Liver (tissue), 8 donors: ENCODE measurements at regions not wholly inside any gene's neighbourhood (a gene's known extent, or its start where the extent isn't known, plus 50 kb on each side); places are given as distances from the start of the nearest gene placed in this dataset.

Experiments
- DNase-seq: peaks from one replicate; pipeline ENCODE4 v3.0.0-alpha.2; 2017; ENCODE audit warnings: low spot score
- H3K27ac ChIP-seq, 2 donors: one replicate each; pipeline ENCODE4 v1.7.0; 2013; ENCODE audit warnings: inconsistent platforms in 2 of 2, low read length in 2 of 2, control low read depth in 1 of 2, low read depth in 1 of 2, mild to moderate bottlenecking in 1 of 2
- H3K27me3 ChIP-seq, 4 donors: one replicate each; pipeline versions ENCODE4 v1.6.1 to v1.7.0; 2013; ENCODE audit warnings: low read length in 3 of 4, inconsistent platforms in 1 of 4, mild to moderate bottlenecking in 1 of 4, moderate library complexity in 1 of 4; ENCODE audit not compliant: control insufficient read depth in 4 of 4, insufficient read depth in 4 of 4
- H3K36me3 ChIP-seq, 4 donors: one replicate each; pipeline versions ENCODE4 v1.6.1 to v1.7.0; 2013; ENCODE audit warnings: low read length in 3 of 4, mild to moderate bottlenecking in 3 of 4, low read depth in 1 of 4, moderate library complexity in 1 of 4; ENCODE audit not compliant: control insufficient read depth in 4 of 4, insufficient read depth in 3 of 4
- H3K4me1 ChIP-seq, 4 donors: one replicate each; pipeline versions ENCODE4 v1.6.1 to v1.7.0; 2013; ENCODE audit warnings: low read length in 3 of 4, mild to moderate bottlenecking in 3 of 4, moderate library complexity in 1 of 4; ENCODE audit not compliant: control insufficient read depth in 4 of 4, insufficient read depth in 4 of 4
- H3K4me3 ChIP-seq, 3 donors: one replicate each; pipeline versions ENCODE4 v1.6.1 to v1.7.0; 2013; ENCODE audit warnings: low read length in 3 of 3, control low read depth in 1 of 3, low read depth in 1 of 3, mild to moderate bottlenecking in 1 of 3
- H3K9ac ChIP-seq, 2 donors: one replicate each; pipeline ENCODE4 v1.7.0; 2013; ENCODE audit warnings: low read length in 2 of 2, mild to moderate bottlenecking in 2 of 2, moderate library complexity in 2 of 2, control low read depth in 1 of 2, low read depth in 1 of 2
- H3K9me3 ChIP-seq, 4 donors: one replicate each; pipeline versions ENCODE4 v1.6.1 to v1.7.0; 2013; ENCODE audit warnings: low read length in 3 of 4; ENCODE audit not compliant: control insufficient read depth in 4 of 4
- EGR1 ChIP-seq, 2 donors: IDR thresholded peaks; 2 replicates each; pipeline ENCODE4 v1.6.1; 2016 to 2018; ENCODE audit warnings: antibody characterized with exemption in 2 of 2, low read depth in 2 of 2
- FOXA1 ChIP-seq: IDR thresholded peaks from 2 replicates; pipeline ENCODE4 v1.6.1; 2016; ENCODE audit warnings: antibody characterized with exemption
- FOXA2 ChIP-seq: IDR thresholded peaks from 2 replicates; pipeline ENCODE4 v1.6.1; 2016; ENCODE audit warnings: antibody characterized with exemption
- GABPA ChIP-seq, 2 donors: IDR thresholded peaks in 1 of 2; conservative IDR thresholded peaks in 1 of 2; 2 replicates each; pipeline ENCODE4 v1.6.1; 2016; ENCODE audit warnings: antibody characterized with exemption in 2 of 2, mild to moderate bottlenecking in 1 of 2, moderate library complexity in 1 of 2
- HNF4A ChIP-seq, 2 donors: conservative IDR thresholded peaks; 2 replicates each; pipeline ENCODE4 v1.6.1; 2016; ENCODE audit warnings: antibody characterized with exemption in 2 of 2, mild to moderate bottlenecking in 2 of 2
- HNF4G ChIP-seq: IDR thresholded peaks from 2 replicates; pipeline ENCODE4 v1.6.1; 2016; ENCODE audit warnings: antibody characterized with exemption
- JUND ChIP-seq, 2 donors: IDR thresholded peaks; 2 replicates each; pipeline ENCODE4 v1.6.1; 2016; ENCODE audit warnings: antibody characterized with exemption in 2 of 2
- NR2F2 ChIP-seq: IDR thresholded peaks from 2 replicates; pipeline ENCODE4 v1.6.1; 2016; ENCODE audit warnings: antibody characterized with exemption
- RAD21 ChIP-seq, 2 donors: IDR thresholded peaks; 2 replicates each; pipeline ENCODE4 v1.6.1; 2016; ENCODE audit warnings: antibody characterized with exemption in 2 of 2, mild to moderate bottlenecking in 2 of 2
- RXRA ChIP-seq, 2 donors: IDR thresholded peaks; 2 replicates each; pipeline ENCODE4 v1.6.1; 2017 to 2018; ENCODE audit warnings: antibody characterized with exemption in 2 of 2, mild to moderate bottlenecking in 1 of 2
- SP1 ChIP-seq: IDR thresholded peaks from 2 replicates; pipeline ENCODE4 v1.6.1; 2018; ENCODE audit warnings: antibody characterized with exemption, mild to moderate bottlenecking
- TAF1 ChIP-seq: conservative IDR thresholded peaks from 2 replicates; pipeline ENCODE4 v1.6.1; 2016; ENCODE audit warnings: antibody characterized with exemption, mild to moderate bottlenecking
- YY1 ChIP-seq: IDR thresholded peaks from 2 replicates; pipeline ENCODE4 v1.6.1; 2016; ENCODE audit warnings: antibody characterized with exemption, mild to moderate bottlenecking
- WGBS: extraction: QIAGEN DNeasy Blood & Tissue Kit; methylation state at CpG from one replicate; pipeline ENCODE4 v1.1.7; 2013; 5-methylcytosine and 5-hydroxymethylcytosine counted together
- TF ChIP-seq, protein P1 (sequence below): IDR thresholded peaks from 2 replicates; pipeline ENCODE4 v1.6.1; 2016; ENCODE audit warnings: antibody characterized with exemption
- TF ChIP-seq, protein P2 (sequence below): IDR thresholded peaks from 2 replicates; pipeline ENCODE4 v1.6.1; 2016; ENCODE audit warnings: antibody characterized with exemption
- TF ChIP-seq, protein P3 (sequence below): fragments of 150-350 bp; IDR thresholded peaks from 2 replicates; pipeline ENCODE4 v1.5.1; 2017; ENCODE audit warnings: improper control_type of control experiment, low read depth, low read length; ENCODE audit not compliant: missing input control
- TF ChIP-seq, protein P4 (sequence below): IDR thresholded peaks from 2 replicates; pipeline ENCODE4 v1.6.1; 2016; ENCODE audit warnings: antibody characterized with exemption, mild to moderate bottlenecking
- TF ChIP-seq, protein P5 (sequence below): IDR thresholded peaks from 2 replicates; pipeline ENCODE4 v1.6.1; 2016; ENCODE audit warnings: antibody characterized with exemption
- donor health status: healthy.
- donor health status: healthy.
- donor health status: healthy.
- donor health status: healthy.
- donor health status: healthy.

DNA sequence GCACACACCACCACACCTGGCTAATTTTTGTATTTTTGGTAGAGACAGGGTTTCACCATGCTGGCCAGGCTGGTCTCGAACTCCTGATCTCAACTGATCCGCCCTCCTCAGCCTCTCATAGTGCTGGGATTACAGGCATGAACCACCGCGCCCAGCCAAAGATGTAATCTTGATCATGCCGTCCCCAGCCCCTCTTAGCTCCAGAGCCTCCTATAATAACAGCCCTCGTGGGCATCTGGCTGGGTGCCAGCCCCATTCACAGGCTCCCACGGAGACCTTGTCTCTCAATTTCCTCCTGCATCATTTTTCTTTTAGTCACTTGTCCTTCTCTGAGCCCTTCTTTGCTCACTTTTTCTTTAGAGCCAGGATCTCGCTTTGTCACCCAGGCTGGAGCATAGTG is 94.2 kb downstream of the KATNIP start:
- WGBS = 92% methylated on average over 8 of the region's 8 CpGs

DNA sequence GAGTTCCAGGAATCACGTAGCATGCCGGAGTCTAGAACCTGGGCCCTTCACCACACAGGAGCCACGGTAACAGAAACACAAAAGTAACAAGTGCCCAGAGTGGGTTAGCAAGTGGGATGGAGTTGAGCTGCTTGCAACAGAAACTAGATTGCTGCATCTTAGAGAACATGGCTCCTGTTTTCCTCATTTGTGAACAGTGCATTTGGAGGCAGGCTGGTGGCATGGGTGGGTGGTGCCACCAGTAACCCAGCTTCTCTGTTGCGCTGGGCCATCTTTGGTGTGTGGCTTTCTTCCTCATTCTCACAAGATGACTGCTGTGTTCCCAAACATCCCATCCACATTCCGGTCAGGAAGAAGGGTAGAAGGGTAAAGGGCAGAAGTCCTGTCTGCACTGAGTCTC is 95.5 kb downstream of the KATNIP start:
- Histone ChIP-seq H3K36me3 (peaks cover 0 to 2% (median 0%) of the 10 kb centered on the region in 4 donors), H3K27me3 (no peaks in the 10 kb centered on the region), H3K4me3 (no peak overlapping the region), H3K9me3 (no peaks in the 10 kb centered on the region), H3K4me1 (no peaks in the 10 kb centered on the region), H3K9ac (no peak overlapping the region), H3K27ac (no peak overlapping the region)
- no peak for DNase-seq
- WGBS = 97% methylated on average over 5 of the region's 5 CpGs
- TF ChIP-seq HNF4A (conservative IDR thresholded peaks at IDR 0.05) (no peak), JUND (IDR thresholded peaks at IDR 0.05) (no peak), RXRA (IDR thresholded peaks at IDR 0.05) (no peak), NR2F2 (no peak), FOXA1 (no peak), RAD21 (IDR thresholded peaks at IDR 0.05) (no peak), TAF1 (no peak), YY1 (no peak), SP1 (no peak), EGR1 (IDR thresholded peaks at IDR 0.05; ENCODE audit: low read depth in 2 of 2) (no peak), GABPA (IDR thresholded peaks at IDR 0.05 in 1 of 2, conservative IDR thresholded peaks at IDR 0.05 in 1 of 2) (no peak), FOXA2 (no peak), HNF4G (no peak)
- TF ChIP-seq, protein P1, sequence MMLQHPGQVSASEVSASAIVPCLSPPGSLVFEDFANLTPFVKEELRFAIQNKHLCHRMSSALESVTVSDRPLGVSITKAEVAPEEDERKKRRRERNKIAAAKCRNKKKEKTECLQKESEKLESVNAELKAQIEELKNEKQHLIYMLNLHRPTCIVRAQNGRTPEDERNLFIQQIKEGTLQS = no peak
- TF ChIP-seq, protein P2, sequence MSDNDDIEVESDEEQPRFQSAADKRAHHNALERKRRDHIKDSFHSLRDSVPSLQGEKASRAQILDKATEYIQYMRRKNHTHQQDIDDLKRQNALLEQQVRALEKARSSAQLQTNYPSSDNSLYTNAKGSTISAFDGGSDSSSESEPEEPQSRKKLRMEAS = no peak
- TF ChIP-seq, protein P3, sequence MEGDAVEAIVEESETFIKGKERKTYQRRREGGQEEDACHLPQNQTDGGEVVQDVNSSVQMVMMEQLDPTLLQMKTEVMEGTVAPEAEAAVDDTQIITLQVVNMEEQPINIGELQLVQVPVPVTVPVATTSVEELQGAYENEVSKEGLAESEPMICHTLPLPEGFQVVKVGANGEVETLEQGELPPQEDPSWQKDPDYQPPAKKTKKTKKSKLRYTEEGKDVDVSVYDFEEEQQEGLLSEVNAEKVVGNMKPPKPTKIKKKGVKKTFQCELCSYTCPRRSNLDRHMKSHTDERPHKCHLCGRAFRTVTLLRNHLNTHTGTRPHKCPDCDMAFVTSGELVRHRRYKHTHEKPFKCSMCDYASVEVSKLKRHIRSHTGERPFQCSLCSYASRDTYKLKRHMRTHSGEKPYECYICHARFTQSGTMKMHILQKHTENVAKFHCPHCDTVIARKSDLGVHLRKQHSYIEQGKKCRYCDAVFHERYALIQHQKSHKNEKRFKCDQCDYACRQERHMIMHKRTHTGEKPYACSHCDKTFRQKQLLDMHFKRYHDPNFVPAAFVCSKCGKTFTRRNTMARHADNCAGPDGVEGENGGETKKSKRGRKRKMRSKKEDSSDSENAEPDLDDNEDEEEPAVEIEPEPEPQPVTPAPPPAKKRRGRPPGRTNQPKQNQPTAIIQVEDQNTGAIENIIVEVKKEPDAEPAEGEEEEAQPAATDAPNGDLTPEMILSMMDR = no peak
- TF ChIP-seq, protein P4, sequence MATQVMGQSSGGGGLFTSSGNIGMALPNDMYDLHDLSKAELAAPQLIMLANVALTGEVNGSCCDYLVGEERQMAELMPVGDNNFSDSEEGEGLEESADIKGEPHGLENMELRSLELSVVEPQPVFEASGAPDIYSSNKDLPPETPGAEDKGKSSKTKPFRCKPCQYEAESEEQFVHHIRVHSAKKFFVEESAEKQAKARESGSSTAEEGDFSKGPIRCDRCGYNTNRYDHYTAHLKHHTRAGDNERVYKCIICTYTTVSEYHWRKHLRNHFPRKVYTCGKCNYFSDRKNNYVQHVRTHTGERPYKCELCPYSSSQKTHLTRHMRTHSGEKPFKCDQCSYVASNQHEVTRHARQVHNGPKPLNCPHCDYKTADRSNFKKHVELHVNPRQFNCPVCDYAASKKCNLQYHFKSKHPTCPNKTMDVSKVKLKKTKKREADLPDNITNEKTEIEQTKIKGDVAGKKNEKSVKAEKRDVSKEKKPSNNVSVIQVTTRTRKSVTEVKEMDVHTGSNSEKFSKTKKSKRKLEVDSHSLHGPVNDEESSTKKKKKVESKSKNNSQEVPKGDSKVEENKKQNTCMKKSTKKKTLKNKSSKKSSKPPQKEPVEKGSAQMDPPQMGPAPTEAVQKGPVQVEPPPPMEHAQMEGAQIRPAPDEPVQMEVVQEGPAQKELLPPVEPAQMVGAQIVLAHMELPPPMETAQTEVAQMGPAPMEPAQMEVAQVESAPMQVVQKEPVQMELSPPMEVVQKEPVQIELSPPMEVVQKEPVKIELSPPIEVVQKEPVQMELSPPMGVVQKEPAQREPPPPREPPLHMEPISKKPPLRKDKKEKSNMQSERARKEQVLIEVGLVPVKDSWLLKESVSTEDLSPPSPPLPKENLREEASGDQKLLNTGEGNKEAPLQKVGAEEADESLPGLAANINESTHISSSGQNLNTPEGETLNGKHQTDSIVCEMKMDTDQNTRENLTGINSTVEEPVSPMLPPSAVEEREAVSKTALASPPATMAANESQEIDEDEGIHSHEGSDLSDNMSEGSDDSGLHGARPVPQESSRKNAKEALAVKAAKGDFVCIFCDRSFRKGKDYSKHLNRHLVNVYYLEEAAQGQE = no peak
- TF ChIP-seq, protein P5, sequence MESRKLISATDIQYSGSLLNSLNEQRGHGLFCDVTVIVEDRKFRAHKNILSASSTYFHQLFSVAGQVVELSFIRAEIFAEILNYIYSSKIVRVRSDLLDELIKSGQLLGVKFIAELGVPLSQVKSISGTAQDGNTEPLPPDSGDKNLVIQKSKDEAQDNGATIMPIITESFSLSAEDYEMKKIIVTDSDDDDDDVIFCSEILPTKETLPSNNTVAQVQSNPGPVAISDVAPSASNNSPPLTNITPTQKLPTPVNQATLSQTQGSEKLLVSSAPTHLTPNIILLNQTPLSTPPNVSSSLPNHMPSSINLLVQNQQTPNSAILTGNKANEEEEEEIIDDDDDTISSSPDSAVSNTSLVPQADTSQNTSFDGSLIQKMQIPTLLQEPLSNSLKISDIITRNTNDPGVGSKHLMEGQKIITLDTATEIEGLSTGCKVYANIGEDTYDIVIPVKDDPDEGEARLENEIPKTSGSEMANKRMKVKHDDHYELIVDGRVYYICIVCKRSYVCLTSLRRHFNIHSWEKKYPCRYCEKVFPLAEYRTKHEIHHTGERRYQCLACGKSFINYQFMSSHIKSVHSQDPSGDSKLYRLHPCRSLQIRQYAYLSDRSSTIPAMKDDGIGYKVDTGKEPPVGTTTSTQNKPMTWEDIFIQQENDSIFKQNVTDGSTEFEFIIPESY = no peak

More for the DNA sequence above, 94.2 kb downstream of the KATNIP start:
- Histone ChIP-seq H3K9me3 (no peaks in the 10 kb centered on the region), H3K36me3 (peaks cover 0 to 2% (median 0%) of the 10 kb centered on the region in 4 donors), H3K4me3 (no peak overlapping the region), H3K27ac (no peak overlapping the region), H3K9ac (no peak overlapping the region), H3K4me1 (no peaks in the 10 kb centered on the region), H3K27me3 (no peaks in the 10 kb centered on the region)
- TF ChIP-seq, protein P4 = no peak
- TF ChIP-seq RAD21 (IDR thresholded peaks at IDR 0.05) (no peak), NR2F2 (no peak), FOXA2 (no peak), EGR1 (IDR thresholded peaks at IDR 0.05; ENCODE audit: low read depth in 2 of 2) (no peak), JUND (IDR thresholded peaks at IDR 0.05) (no peak), SP1 (no peak)
- DNase-seq = no peak
